Progenitor cell of endocrine pancreas (in vitro differentiated cells): ENCODE measurements at regions not wholly inside any gene's neighbourhood (a gene's known extent, or its start where the extent isn't known, plus 50 kb on each side); places are given as distances from the start of the nearest gene placed in this dataset.

Experiments
- DNase-seq: peaks from one replicate; pipeline ENCODE4 v3.0.0; 2021; ENCODE audit warnings: low spot score; ENCODE audit not compliant: unreplicated experiment
- H3K27ac Mint-ChIP-seq: 2 replicates; pipeline ENCODE4 v1.8.0; 2021; ENCODE audit warnings: mild to moderate bottlenecking, moderate library complexity, mixed read lengths
- H3K27me3 Mint-ChIP-seq: 2 replicates; pipeline ENCODE4 v1.8.0; 2021; ENCODE audit warnings: mixed read lengths
- H3K36me3 Mint-ChIP-seq: 2 replicates; pipeline ENCODE4 v1.8.0; 2022; ENCODE audit warnings: mixed read lengths; ENCODE audit not compliant: insufficient read depth
- H3K4me1 Mint-ChIP-seq: 2 replicates; pipeline ENCODE4 v1.8.0; 2021; ENCODE audit warnings: low read depth, mixed read lengths
- H3K4me3 Mint-ChIP-seq: 2 replicates; pipeline ENCODE4 v1.8.0; 2021; ENCODE audit warnings: low read depth, mild to moderate bottlenecking, moderate library complexity, mixed read lengths
- H3K9me3 Mint-ChIP-seq: 2 replicates; pipeline ENCODE4 v1.8.0; 2021; ENCODE audit warnings: low read depth, mixed read lengths
- TF ChIP-seq, protein P1 (sequence below): fragments of 200-600 bp; sonication (generic); IDR thresholded peaks from one replicate; pipeline ENCODE4 v1.5.0; 2021; ENCODE audit warnings: antibody characterized with exemption, mild to moderate bottlenecking; ENCODE audit not compliant: unreplicated experiment

GRCh38 chr15:69524296-69524695, 71.7 kb downstream of the RPLP1 start:
- TF ChIP-seq, protein P1, sequence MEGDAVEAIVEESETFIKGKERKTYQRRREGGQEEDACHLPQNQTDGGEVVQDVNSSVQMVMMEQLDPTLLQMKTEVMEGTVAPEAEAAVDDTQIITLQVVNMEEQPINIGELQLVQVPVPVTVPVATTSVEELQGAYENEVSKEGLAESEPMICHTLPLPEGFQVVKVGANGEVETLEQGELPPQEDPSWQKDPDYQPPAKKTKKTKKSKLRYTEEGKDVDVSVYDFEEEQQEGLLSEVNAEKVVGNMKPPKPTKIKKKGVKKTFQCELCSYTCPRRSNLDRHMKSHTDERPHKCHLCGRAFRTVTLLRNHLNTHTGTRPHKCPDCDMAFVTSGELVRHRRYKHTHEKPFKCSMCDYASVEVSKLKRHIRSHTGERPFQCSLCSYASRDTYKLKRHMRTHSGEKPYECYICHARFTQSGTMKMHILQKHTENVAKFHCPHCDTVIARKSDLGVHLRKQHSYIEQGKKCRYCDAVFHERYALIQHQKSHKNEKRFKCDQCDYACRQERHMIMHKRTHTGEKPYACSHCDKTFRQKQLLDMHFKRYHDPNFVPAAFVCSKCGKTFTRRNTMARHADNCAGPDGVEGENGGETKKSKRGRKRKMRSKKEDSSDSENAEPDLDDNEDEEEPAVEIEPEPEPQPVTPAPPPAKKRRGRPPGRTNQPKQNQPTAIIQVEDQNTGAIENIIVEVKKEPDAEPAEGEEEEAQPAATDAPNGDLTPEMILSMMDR = no peak
- H3K9me3 Mint-ChIP-seq = no peaks in the 10 kb centered on the region
- H3K36me3 Mint-ChIP-seq = no peaks in the 10 kb centered on the region
- no peak for DNase-seq
- H3K27me3 Mint-ChIP-seq = peaks cover 71% of the 10 kb centered on the region
- H3K27ac Mint-ChIP-seq = no peak overlapping the region
- peaks cover 22% of the 10 kb centered on the region for H3K4me1 Mint-ChIP-seq
- no peak overlapping the region for H3K4me3 Mint-ChIP-seq

DNA sequence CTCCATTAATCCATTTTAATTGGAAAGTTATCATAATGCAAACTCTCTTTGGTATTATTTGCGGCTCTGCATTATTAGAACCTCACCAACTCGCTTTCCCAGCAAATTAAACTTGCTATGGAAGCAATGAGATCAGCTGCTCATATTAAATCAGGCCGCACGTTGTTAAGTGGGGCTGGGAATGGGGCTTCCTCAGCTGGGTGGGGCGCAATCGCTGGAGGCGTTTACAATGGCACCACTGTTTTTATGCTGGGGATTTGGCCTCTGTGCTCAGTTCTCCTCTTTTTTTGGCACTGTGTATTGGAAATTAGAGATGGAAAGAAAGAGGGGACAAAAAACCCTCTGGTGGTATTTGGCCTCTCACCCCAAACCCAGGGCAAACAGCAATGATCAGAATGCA, 72.2 kb downstream of the RPLP1 start:
- no peak overlapping the region for H3K4me3 Mint-ChIP-seq
- peaks cover 23% of the 10 kb centered on the region for H3K4me1 Mint-ChIP-seq
- TF ChIP-seq, protein P1 = no peak
- no peak overlapping the region for H3K27ac Mint-ChIP-seq
- no peaks in the 10 kb centered on the region for H3K36me3 Mint-ChIP-seq
- no peak for DNase-seq
- H3K9me3 Mint-ChIP-seq = no peaks in the 10 kb centered on the region
- peaks cover 71% of the 10 kb centered on the region for H3K27me3 Mint-ChIP-seq

GRCh38 chr15:69525543-69525942, 72.9 kb downstream of the RPLP1 start:
- TF ChIP-seq, protein P1 = no peak
- no peak for DNase-seq
- H3K36me3 Mint-ChIP-seq = no peaks in the 10 kb centered on the region
- no peak overlapping the region for H3K4me3 Mint-ChIP-seq
- H3K27me3 Mint-ChIP-seq = peaks cover 73% of the 10 kb centered on the region
- no peak overlapping the region for H3K27ac Mint-ChIP-seq
- no peaks in the 10 kb centered on the region for H3K9me3 Mint-ChIP-seq
- H3K4me1 Mint-ChIP-seq = peaks cover 27% of the 10 kb centered on the region

DNA sequence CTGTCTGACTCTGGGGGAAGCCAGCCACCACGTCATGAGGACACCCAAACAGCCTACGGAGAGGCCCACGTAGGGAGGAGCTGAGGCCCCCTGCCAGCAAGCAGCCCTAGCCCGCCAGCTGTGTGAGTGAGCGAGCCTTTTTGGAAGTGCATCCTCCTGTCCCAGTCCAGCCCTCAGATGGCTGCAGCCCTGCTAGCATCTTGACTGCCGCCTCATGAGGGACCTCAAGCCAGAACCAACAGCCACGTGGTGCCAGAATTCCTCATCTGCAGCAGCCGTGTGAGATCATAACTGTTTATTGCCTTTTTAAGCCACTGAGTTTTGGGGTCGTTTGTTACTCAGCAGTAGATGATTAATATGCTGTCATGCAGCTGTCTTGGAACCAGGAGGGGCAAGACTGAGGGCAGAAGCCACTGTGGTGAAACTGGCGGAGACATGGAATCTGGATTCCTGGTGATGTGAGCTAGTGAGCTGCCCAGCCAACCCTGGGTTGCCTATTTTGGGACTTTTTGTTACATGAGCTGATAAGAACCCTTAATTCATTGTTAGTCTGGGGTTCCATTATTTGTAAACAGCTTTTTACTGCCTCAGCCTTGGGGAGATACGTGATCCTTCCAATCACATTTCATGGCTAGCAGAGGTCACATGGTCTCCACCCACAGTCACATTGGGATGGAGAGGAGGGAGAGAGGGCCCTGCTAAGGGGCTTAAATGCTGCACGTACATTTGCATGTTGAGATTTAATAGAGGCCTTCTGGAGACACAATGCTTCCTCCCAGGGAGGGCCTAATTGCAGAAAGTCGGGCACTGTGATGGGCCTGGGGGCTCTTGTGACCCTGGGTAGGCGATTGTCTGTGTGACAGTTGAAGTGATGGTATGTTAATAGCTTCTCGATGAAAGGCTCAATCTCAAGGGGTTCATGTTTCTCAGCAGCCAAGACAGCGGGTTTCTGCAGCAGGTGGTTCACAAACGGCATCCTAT, 73.8 kb downstream of the RPLP1 start:
- no peak for DNase-seq
- TF ChIP-seq, protein P1 = no peak
- Mint-ChIP-seq H3K36me3 (no peaks in the 10 kb centered on the region), H3K4me3 (no peak overlapping the region), H3K9me3 (no peaks in the 10 kb centered on the region), H3K4me1 (peaks cover 29% of the 10 kb centered on the region), H3K27me3 (peaks cover 72% of the 10 kb centered on the region), H3K27ac (no peak overlapping the region)

DNA sequence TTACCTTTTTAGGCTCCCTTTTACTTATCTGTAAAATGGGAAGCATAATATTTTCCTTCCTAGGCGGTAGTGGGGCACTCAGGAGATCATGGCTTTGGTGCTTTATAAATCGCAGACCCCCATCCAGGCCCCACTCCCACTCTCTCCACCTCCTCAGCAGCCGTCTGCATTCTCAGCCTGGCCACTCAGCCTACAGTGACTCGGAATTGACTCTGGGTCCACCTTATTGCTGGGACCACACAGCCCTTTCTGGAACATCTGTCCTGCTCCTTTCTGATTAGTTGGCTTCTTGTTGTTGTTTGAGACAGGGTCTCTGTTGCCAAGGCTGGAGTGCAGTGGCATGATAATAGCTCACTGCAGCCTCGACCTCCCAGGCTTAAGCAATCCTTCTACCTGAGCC, 76.5 kb downstream of the RPLP1 start:
- Mint-ChIP-seq H3K27ac (no peak overlapping the region), H3K9me3 (no peaks in the 10 kb centered on the region), H3K4me1 (peaks cover 23% of the 10 kb centered on the region), H3K27me3 (peaks cover 80% of the 10 kb centered on the region), H3K4me3 (no peak overlapping the region), H3K36me3 (no peaks in the 10 kb centered on the region)
- TF ChIP-seq, protein P1 = no peak
- DNase-seq = no peak
